Activated CD4-positive, alpha-beta T cell treated with anti-CD3 and anti-CD28 coated beads for 1 hour (primary cell): ENCODE measurements at regions not wholly inside any gene's neighbourhood (a gene's known extent, or its start where the extent isn't known, plus 50 kb on each side); places are given as distances from the start of the nearest gene placed in this dataset.
"Not testable (repeated sequence)": the region's sequence is repeated elsewhere in the genome, so short reads cannot be mapped to it uniquely, and the experiment has no call there.

Experiments
- DNase-seq: peaks from one replicate; pipeline ENCODE4 v3.0.0-alpha.2; 2020

- no peak for DNase-seq
Measured at GRCh38 chr2:180258579-180258978, 251.5 kb upstream of the CWC22 start.

GRCh38 chr2:180258041-180258537 is 251.0 kb upstream of the CWC22 start:
- no peak for DNase-seq

- DNase-seq = no peak
Measured at GRCh38 chr2:180257247-180257646, 250.2 kb upstream of the CWC22 start.

- DNase-seq = no peak
Measured at GRCh38 chr2:180255981-180256380, 248.9 kb upstream of the CWC22 start.

GRCh38 chr2:180254872-180255271 is 247.8 kb upstream of the CWC22 start:
- DNase-seq = no peak

- DNase-seq = no peak
Measured at GRCh38 chr2:180247658-180248057, 240.6 kb upstream of the CWC22 start.

GRCh38 chr2:180246268-180246667 is 239.2 kb upstream of the CWC22 start:
- DNase-seq = no peak

GRCh38 chr2:180240774-180241173 is 233.7 kb upstream of the CWC22 start:
- no peak for DNase-seq

GRCh38 chr2:180238729-180239128 is 231.6 kb upstream of the CWC22 start:
- no peak for DNase-seq

GRCh38 chr2:180236061-180236460 is 229.0 kb upstream of the CWC22 start:
- not testable (repeated sequence) for DNase-seq

- DNase-seq = not testable (repeated sequence)
Measured at GRCh38 chr2:180235506-180235905, 228.4 kb upstream of the CWC22 start.

- DNase-seq = not testable (repeated sequence)
Measured at GRCh38 chr2:180234991-180235390, 227.9 kb upstream of the CWC22 start.

- no peak for DNase-seq
Measured at GRCh38 chr2:180231015-180231414, 223.9 kb upstream of the CWC22 start.

- DNase-seq = no peak
Measured at GRCh38 chr2:180227461-180227860, 220.4 kb upstream of the CWC22 start.

GRCh38 chr2:180225118-180225517 is 218.0 kb upstream of the CWC22 start:
- no peak for DNase-seq

- DNase-seq = no peak
Measured at GRCh38 chr2:180222644-180223043, 215.5 kb upstream of the CWC22 start.

GRCh38 chr2:180219491-180219890 is 212.4 kb upstream of the CWC22 start:
- DNase-seq = no peak

- DNase-seq = no peak
Measured at GRCh38 chr2:180208841-180209240, 201.7 kb upstream of the CWC22 start.

GRCh38 chr2:180205621-180206235 is 198.6 kb upstream of the CWC22 start:
- no peak for DNase-seq

- DNase-seq = no peak
Measured at GRCh38 chr2:180203972-180204371, 196.9 kb upstream of the CWC22 start.

- no peak for DNase-seq
Measured at GRCh38 chr2:180202467-180202951, 195.4 kb upstream of the CWC22 start.

- DNase-seq = no peak
Measured at GRCh38 chr2:180196419-180196977, 189.4 kb upstream of the CWC22 start.

GRCh38 chr2:180195847-180196246 is 188.8 kb upstream of the CWC22 start:
- DNase-seq = no peak

- DNase-seq = no peak
Measured at GRCh38 chr2:180191432-180192124, 184.5 kb upstream of the CWC22 start.
